Panc1 (cell line): ENCODE measurements at regions not wholly inside any gene's neighbourhood (a gene's known extent, or its start where the extent isn't known, plus 50 kb on each side); places are given as distances from the start of the nearest gene placed in this dataset.

Source experiments
- CTCF ChIP-seq: fragments of 450-650 bp; IDR thresholded peaks from 2 replicates; pipeline ENCODE4 v1.5.1; 2017; ENCODE audit warnings: mild to moderate bottlenecking
- POLR2AphosphoS5 ChIP-seq: IDR thresholded peaks from 2 replicates; pipeline ENCODE4 v1.6.1; 2012; ENCODE audit warnings: mild to moderate bottlenecking, low read depth, low read length, moderate library complexity

GRCh38 chr7:52261057-52261456, 774.4 kb upstream of the POM121L12 start:
- TF ChIP-seq CTCF = no peak
- no peak for TF ChIP-seq POLR2AphosphoS5
